Endodermal cell (in vitro differentiated cells): ENCODE measurements at regions not wholly inside any gene's neighbourhood (a gene's known extent, or its start where the extent isn't known, plus 50 kb on each side); places are given as distances from the start of the nearest gene placed in this dataset.
A peak's percentile ranks its signal among the peaks of the same experiment; 100 is the strongest.

Experiments
- DNase-seq: peaks from one replicate; pipeline ENCODE4 v3.0.0-alpha.2; 2017
- H3K27ac ChIP-seq: 2 replicates; pipeline ENCODE4 v1.5.1; 2013; ENCODE audit warnings: mild to moderate bottlenecking, low read depth, low read length, moderate library complexity
- H3K27me3 ChIP-seq: 2 replicates; pipeline ENCODE4 v1.6.1; 2013; ENCODE audit warnings: mild to moderate bottlenecking, low read length, moderate library complexity; ENCODE audit not compliant: insufficient read depth, control insufficient read depth, poor library complexity, severe bottlenecking
- H3K36me3 ChIP-seq: 2 replicates; pipeline ENCODE4 v1.7.0; 2013; ENCODE audit warnings: mild to moderate bottlenecking, low read length, moderate library complexity; ENCODE audit not compliant: control insufficient read depth, insufficient read depth
- H3K4me1 ChIP-seq: one replicate; pipeline ENCODE4 v1.7.0; 2013; ENCODE audit warnings: low read length; ENCODE audit not compliant: control insufficient read depth, insufficient read depth
- H3K4me3 ChIP-seq: 2 replicates; pipeline ENCODE4 v1.5.1; 2013; ENCODE audit warnings: mild to moderate bottlenecking, low read length, moderate library complexity
- H3K9ac ChIP-seq: 2 replicates; pipeline ENCODE4 v1.6.1; 2013; ENCODE audit warnings: mild to moderate bottlenecking, low read length, moderate library complexity; ENCODE audit not compliant: poor library complexity, severe bottlenecking; ENCODE audit errors: extremely low read depth
- H3K9me3 ChIP-seq: 2 replicates; pipeline ENCODE4 v1.6.1; 2013; ENCODE audit warnings: mild to moderate bottlenecking, low read length, moderate library complexity; ENCODE audit not compliant: control insufficient read depth
- H3K27ac Mint-ChIP-seq: 2 replicates; pipeline ENCODE4 v1.8.0; 2020; ENCODE audit warnings: mixed read lengths
- H3K27me3 Mint-ChIP-seq: 2 replicates; pipeline ENCODE4 v1.8.0; 2021; ENCODE audit warnings: mild to moderate bottlenecking, mixed read lengths; ENCODE audit not compliant: insufficient read depth
- H3K36me3 Mint-ChIP-seq: 2 replicates; pipeline ENCODE4 v1.8.0; 2020; ENCODE audit warnings: low read depth, mixed read lengths
- H3K4me1 Mint-ChIP-seq: 2 replicates; pipeline ENCODE4 v1.8.0; 2020; ENCODE audit warnings: mixed read lengths
- H3K4me3 Mint-ChIP-seq: 2 replicates; pipeline ENCODE4 v1.8.0; 2020; ENCODE audit warnings: mild to moderate bottlenecking, moderate library complexity, mixed read lengths
- H3K9me3 Mint-ChIP-seq: 2 replicates; pipeline ENCODE4 v1.8.0; 2020; ENCODE audit warnings: mild to moderate bottlenecking, mixed read lengths
- CTCF ChIP-seq: fragments of 200-600 bp; sonication (generic); conservative IDR thresholded peaks from 2 replicates; pipeline ENCODE4 v1.5.0; 2021; ENCODE audit warnings: antibody characterized with exemption, mild to moderate bottlenecking
- WGBS, 2 experiments: methylation state at CpG; one replicate each; pipeline versions ENCODE4 v1.1.5 to v1.1.7; 2013; ENCODE audit warnings: missing lambda C conversion rate in 2 of 2, mixed read lengths in 1 of 2; ENCODE audit not compliant: insufficient coverage in 1 of 2, insufficient read length in 1 of 2; 5-methylcytosine and 5-hydroxymethylcytosine counted together

DNA sequence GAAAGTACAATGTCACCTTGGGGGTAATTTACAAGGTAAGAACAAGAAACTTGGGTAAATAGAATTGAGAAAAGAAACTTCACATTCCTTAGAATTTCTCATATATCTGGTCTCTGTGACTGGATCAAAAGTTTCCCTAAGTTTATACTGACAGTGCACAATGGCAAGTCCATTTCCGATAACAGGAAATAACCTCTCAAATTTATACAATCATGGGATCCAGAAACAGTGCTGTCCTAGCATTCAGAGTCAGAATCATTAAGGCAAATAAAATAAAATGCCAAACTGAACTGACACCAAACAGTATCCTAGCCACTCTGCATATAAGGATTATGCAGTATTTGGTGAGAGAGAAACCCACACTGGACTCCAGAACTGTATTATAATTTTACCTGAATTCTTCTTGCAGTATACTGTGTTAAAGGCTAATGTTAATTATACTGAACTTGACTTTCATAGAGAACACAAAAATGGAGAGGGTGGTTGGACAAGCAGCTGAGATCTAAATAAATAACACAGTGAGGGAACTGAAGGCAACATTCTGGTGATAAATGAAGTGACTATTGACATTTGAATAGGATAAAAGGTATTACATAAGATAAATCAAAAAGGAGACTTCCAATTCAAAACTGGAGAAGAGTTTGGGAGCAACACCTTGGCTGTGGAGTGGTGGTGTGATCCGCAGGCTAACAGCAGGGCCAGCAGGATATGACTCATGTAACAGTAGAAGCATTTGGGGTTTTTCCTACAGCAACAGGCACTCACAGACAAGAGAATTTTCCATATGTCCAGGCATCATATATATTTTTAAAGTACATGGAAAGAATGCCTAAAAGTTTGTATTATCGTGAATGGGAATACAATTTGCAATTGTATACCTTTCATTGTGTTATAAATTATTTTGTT lies 932.5 kb upstream of the MIR17HG start:
- Mint-ChIP-seq H3K4me3 (no peak overlapping the region), H3K36me3 (no peaks in the 10 kb centered on the region), H3K27ac (no peak overlapping the region), H3K9me3 (no peaks in the 10 kb centered on the region), H3K4me1 (peaks cover 13% of the 10 kb centered on the region), H3K27me3 (no peaks in the 10 kb centered on the region)
- DNase-seq, result peak; percentile 70
- WGBS, 2 experiments, result 77 to 83% methylated on average over 1 to 2 of the region's 3 CpGs
- Histone ChIP-seq H3K4me1 (no peaks in the 10 kb centered on the region), H3K9ac (no peak overlapping the region), H3K27ac (no peak overlapping the region), H3K36me3 (no peaks in the 10 kb centered on the region), H3K9me3 (no peaks in the 10 kb centered on the region), H3K4me3 (no peak overlapping the region), H3K27me3 (no peaks in the 10 kb centered on the region)
- TF ChIP-seq CTCF, result no peak

DNA sequence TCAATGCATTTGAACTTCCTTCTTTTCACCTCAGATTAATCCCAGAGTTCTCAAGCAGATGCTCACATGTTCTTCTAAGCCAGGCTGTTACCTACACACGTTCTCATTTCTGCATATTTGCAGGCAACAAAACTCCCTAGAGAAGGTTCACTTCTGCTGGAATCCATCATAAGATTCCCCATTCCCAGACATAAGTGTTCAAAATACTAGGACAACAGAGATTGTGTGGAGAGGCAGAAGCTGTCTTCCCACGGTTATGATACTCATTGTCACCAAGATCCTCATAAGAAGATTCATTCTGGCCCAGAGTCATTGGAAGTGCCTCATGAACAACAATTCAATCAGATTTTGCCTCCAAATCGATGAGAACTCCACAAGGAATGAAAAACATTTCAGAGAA lies 931.6 kb upstream of the MIR17HG start:
- Mint-ChIP-seq H3K27ac (no peak overlapping the region), H3K36me3 (no peaks in the 10 kb centered on the region), H3K4me1 (peaks cover 13% of the 10 kb centered on the region), H3K27me3 (no peaks in the 10 kb centered on the region), H3K4me3 (no peak overlapping the region), H3K9me3 (no peaks in the 10 kb centered on the region)
- no peak overlapping the region for H3K9ac ChIP-seq
- WGBS, 2 experiments, result 57 to 85% methylated on average over 1 to 3 of the region's 3 CpGs
- no peak for DNase-seq
- no peak overlapping the region for H3K4me3 ChIP-seq
- H3K27me3 ChIP-seq, result no peaks in the 10 kb centered on the region
- no peaks in the 10 kb centered on the region for H3K36me3 ChIP-seq
- no peak for TF ChIP-seq CTCF
- no peaks in the 10 kb centered on the region for H3K4me1 ChIP-seq
- no peaks in the 10 kb centered on the region for H3K9me3 ChIP-seq
- no peak overlapping the region for H3K27ac ChIP-seq

- Histone ChIP-seq H3K9me3 (no peaks in the 10 kb centered on the region), H3K9ac (no peak overlapping the region), H3K4me1 (no peaks in the 10 kb centered on the region), H3K27me3 (no peaks in the 10 kb centered on the region), H3K27ac (no peak overlapping the region), H3K36me3 (no peaks in the 10 kb centered on the region), H3K4me3 (no peak overlapping the region)
- H3K27ac Mint-ChIP-seq, result peak overlapping the region; percentile 31
- H3K4me3 Mint-ChIP-seq, result no peak overlapping the region
- H3K4me1 Mint-ChIP-seq, result peaks cover 13% of the 10 kb centered on the region
- no peak for TF ChIP-seq CTCF
- no peaks in the 10 kb centered on the region for H3K36me3 Mint-ChIP-seq
- no peaks in the 10 kb centered on the region for H3K27me3 Mint-ChIP-seq
- peak; percentile 44 for DNase-seq
- WGBS, 2 experiments, result 86 to 100% methylated on average over 1 to 4 of the region's 5 CpGs
- H3K9me3 Mint-ChIP-seq, result no peaks in the 10 kb centered on the region
Observed at GRCh38 chr13:90416519-90416918, 931.0 kb upstream of the MIR17HG start.
